Naive thymus-derived CD4-positive, alpha-beta T cell (primary cell): ENCODE measurements at regions not wholly inside any gene's neighbourhood (a gene's known extent, or its start where the extent isn't known, plus 50 kb on each side); places are given as distances from the start of the nearest gene placed in this dataset.

Experiments
- ATAC-seq: fragments of 150-1000 bp; cut with Tn5 transposase; 2 replicates; pipeline ENCODE4 v1.10.0; 2021; ENCODE audit warnings: mild to moderate bottlenecking, moderate library complexity
- CTCF ChIA-PET: fragments of 350-600 bp; sonication (Branson Sonifier 250); formaldehyde crosslinking; loops from one replicate; lab custom pipeline; 2021; ENCODE audit warnings: antibody characterized with exemption; lab: Charles Lee
- POLR2A ChIA-PET: fragments of 350-600 bp; sonication (Branson Sonifier 250); formaldehyde crosslinking; loops from one replicate; lab custom pipeline; 2021; ENCODE audit warnings: antibody characterized with exemption, inconsistent platforms; lab: Charles Lee
- DNase-seq, 9 donors: peaks; one replicate each; pipeline versions ENCODE4 v3.0.0 to v3.0.0-alpha.2; 2020 to 2022; ENCODE audit warnings: mixed read lengths in 1 of 9
- H3K27ac ChIP-seq: one replicate; pipeline ENCODE4 v1.7.0; 2013; ENCODE audit warnings: mild to moderate bottlenecking, low read depth, low read length, moderate library complexity
- H3K27me3 ChIP-seq, 2 donors: one replicate each; pipeline ENCODE4 v1.7.0; 2013; ENCODE audit warnings: low read length in 2 of 2, mild to moderate bottlenecking in 2 of 2, moderate library complexity in 2 of 2; ENCODE audit not compliant: control insufficient read depth in 2 of 2, insufficient read depth in 2 of 2
- H3K36me3 ChIP-seq, 3 experiments: 1 replicate in 2 of 3; 2 replicates in 1 of 3; pipeline ENCODE4 v1.7.0; 2013; ENCODE audit warnings: low read length in 3 of 3, mild to moderate bottlenecking in 3 of 3, moderate library complexity in 1 of 3; ENCODE audit not compliant: insufficient read depth in 3 of 3, control insufficient read depth in 2 of 3
- H3K4me1 ChIP-seq, 2 donors: one replicate each; pipeline ENCODE4 v1.7.0; 2013; ENCODE audit warnings: low read length in 2 of 2, mild to moderate bottlenecking in 2 of 2, moderate library complexity in 1 of 2; ENCODE audit not compliant: control insufficient read depth in 2 of 2, insufficient read depth in 2 of 2
- H3K4me3 ChIP-seq: 2 replicates; pipeline ENCODE4 v1.7.0; 2013; ENCODE audit warnings: mild to moderate bottlenecking, low read length
- H3K9me3 ChIP-seq, 3 experiments: 1 replicate in 2 of 3; 2 replicates in 1 of 3; pipeline ENCODE4 v1.7.0; 2013; ENCODE audit warnings: low read length in 3 of 3; ENCODE audit not compliant: control insufficient read depth in 2 of 3
- H3K27ac Mint-ChIP-seq, 9 donors: one replicate each; pipeline ENCODE4 v1.8.0; 2020 to 2022; ENCODE audit warnings: mixed read lengths in 9 of 9, mild to moderate bottlenecking in 8 of 9, moderate library complexity in 5 of 9, inconsistent platforms in 2 of 9
- H3K27me3 Mint-ChIP-seq, 5 donors: one replicate each; pipeline ENCODE4 v1.8.0; 2021 to 2022; ENCODE audit warnings: mixed read lengths in 5 of 5, mild to moderate bottlenecking in 1 of 5
- H3K36me3 Mint-ChIP-seq, 5 donors: one replicate each; pipeline ENCODE4 v1.8.0; 2020 to 2022; ENCODE audit warnings: mixed read lengths in 5 of 5, mild to moderate bottlenecking in 3 of 5, inconsistent platforms in 1 of 5
- H3K4me1 Mint-ChIP-seq, 7 donors: one replicate each; pipeline ENCODE4 v1.8.0; 2020 to 2022; ENCODE audit warnings: mixed read lengths in 7 of 7, mild to moderate bottlenecking in 3 of 7, inconsistent platforms in 1 of 7
- H3K4me3 Mint-ChIP-seq, 10 donors: one replicate each; pipeline ENCODE4 v1.8.0; 2020 to 2022; ENCODE audit warnings: mild to moderate bottlenecking in 10 of 10, mixed read lengths in 10 of 10, moderate library complexity in 6 of 10, inconsistent platforms in 2 of 10
- H3K9me3 Mint-ChIP-seq, 11 donors: one replicate each; pipeline ENCODE4 v1.8.0; 2020 to 2022; ENCODE audit warnings: mixed read lengths in 11 of 11, mild to moderate bottlenecking in 4 of 11, inconsistent platforms in 1 of 11, moderate library complexity in 1 of 11
- intact Hi-C, 2 donors: fragments of 100-400 bp; cut with micrococcal nuclease; formaldehyde crosslinking; loops; one replicate each; pipeline ENCODE4 v1.15.1; 2023

GRCh38 chr11:109926941-109927340, 166.3 kb upstream of the ZC3H12C start:
- Mint-ChIP-seq H3K27me3 (peaks cover 0 to 6% (median 3%) of the 10 kb centered on the region in 5 donors), H3K9me3 (peaks cover 0 to 7% (median 3%) of the 10 kb centered on the region in 11 donors), H3K27ac (no peak overlapping the region), H3K4me1 (no peaks in the 10 kb centered on the region), H3K4me3 (no peak overlapping the region), H3K36me3 (no peaks in the 10 kb centered on the region)
- CTCF ChIA-PET, result no interaction called here
- ATAC-seq (no peak), DNase-seq (no peak)
- intact Hi-C loops, result no loop called here
- Histone ChIP-seq H3K4me3 (no peak overlapping the region), H3K4me1 (no peaks in the 10 kb centered on the region), H3K27ac (no peak overlapping the region), H3K27me3 (no peaks in the 10 kb centered on the region), H3K9me3 (no peaks in the 10 kb centered on the region), H3K36me3 (no peaks in the 10 kb centered on the region)
- POLR2A ChIA-PET, result no interaction called here

- H3K36me3 ChIP-seq, result no peaks in the 10 kb centered on the region
- peaks cover 0 to 3% (median 0%) of the 10 kb centered on the region in 11 donors for H3K9me3 Mint-ChIP-seq
- POLR2A ChIA-PET, result no interaction called here
- ATAC-seq (no peak), DNase-seq (no peak)
- H3K4me3 Mint-ChIP-seq, result no peak overlapping the region
- H3K4me3 ChIP-seq, result no peak overlapping the region
- H3K27me3 ChIP-seq, result no peaks in the 10 kb centered on the region
- no peak overlapping the region for H3K27ac Mint-ChIP-seq
- no peaks in the 10 kb centered on the region for H3K4me1 ChIP-seq
- no peaks in the 10 kb centered on the region for H3K4me1 Mint-ChIP-seq
- H3K27me3 Mint-ChIP-seq, result peaks cover 0 to 7% (median 4%) of the 10 kb centered on the region in 5 donors
- no peaks in the 10 kb centered on the region for H3K9me3 ChIP-seq
- CTCF ChIA-PET, result no interaction called here
- intact Hi-C loops, result no loop called here
- no peak overlapping the region for H3K27ac ChIP-seq
- no peaks in the 10 kb centered on the region for H3K36me3 Mint-ChIP-seq
Observed at GRCh38 chr11:109929308-109929707, 163.9 kb upstream of the ZC3H12C start.

GRCh38 chr11:109933126-109933525, 160.1 kb upstream of the ZC3H12C start:
- H3K4me3 ChIP-seq, result no peak overlapping the region
- POLR2A ChIA-PET, result no interaction called here
- Mint-ChIP-seq H3K27me3 (peaks cover 4 to 17% (median 5%) of the 10 kb centered on the region in 5 donors), H3K4me3 (no peak overlapping the region), H3K27ac (no peak overlapping the region), H3K9me3 (no peaks in the 10 kb centered on the region), H3K36me3 (no peaks in the 10 kb centered on the region), H3K4me1 (no peaks in the 10 kb centered on the region)
- H3K36me3 ChIP-seq, result no peaks in the 10 kb centered on the region
- no peak for DNase-seq
- intact Hi-C loops, result loop anchor here in 1 of 2 donors (10.0 kb wide), 1 partner anchor 1238 kb away; no protein-coding TSS in a partner anchor
- no peak for ATAC-seq
- H3K27me3 ChIP-seq, result no peaks in the 10 kb centered on the region
- H3K9me3 ChIP-seq, result no peaks in the 10 kb centered on the region
- no peak overlapping the region for H3K27ac ChIP-seq
- CTCF ChIA-PET, result no interaction called here
- no peaks in the 10 kb centered on the region for H3K4me1 ChIP-seq

GRCh38 chr11:109934151-109934550, 159.0 kb upstream of the ZC3H12C start:
- no peaks in the 10 kb centered on the region for H3K9me3 Mint-ChIP-seq
- Histone ChIP-seq H3K4me1 (no peaks in the 10 kb centered on the region), H3K27ac (no peak overlapping the region), H3K36me3 (no peaks in the 10 kb centered on the region), H3K4me3 (no peak overlapping the region), H3K27me3 (no peaks in the 10 kb centered on the region), H3K9me3 (no peaks in the 10 kb centered on the region)
- intact Hi-C loops, result loop anchor here in 1 of 2 donors (10.0 kb wide), 1 partner anchor 1239 kb away; no protein-coding TSS in a partner anchor
- POLR2A ChIA-PET, result no interaction called here
- no peak overlapping the region for H3K27ac Mint-ChIP-seq
- ATAC-seq (no peak), DNase-seq (no peak)
- H3K4me3 Mint-ChIP-seq, result no peak overlapping the region
- H3K27me3 Mint-ChIP-seq, result peaks cover 4 to 17% (median 6%) of the 10 kb centered on the region in 5 donors
- H3K36me3 Mint-ChIP-seq, result no peaks in the 10 kb centered on the region
- CTCF ChIA-PET, result no interaction called here
- H3K4me1 Mint-ChIP-seq, result no peaks in the 10 kb centered on the region

- POLR2A ChIA-PET, result no interaction called here
- ATAC-seq, result no peak
Observed at GRCh38 chr11:109936661-109937180, 156.5 kb upstream of the ZC3H12C start.

DNA sequence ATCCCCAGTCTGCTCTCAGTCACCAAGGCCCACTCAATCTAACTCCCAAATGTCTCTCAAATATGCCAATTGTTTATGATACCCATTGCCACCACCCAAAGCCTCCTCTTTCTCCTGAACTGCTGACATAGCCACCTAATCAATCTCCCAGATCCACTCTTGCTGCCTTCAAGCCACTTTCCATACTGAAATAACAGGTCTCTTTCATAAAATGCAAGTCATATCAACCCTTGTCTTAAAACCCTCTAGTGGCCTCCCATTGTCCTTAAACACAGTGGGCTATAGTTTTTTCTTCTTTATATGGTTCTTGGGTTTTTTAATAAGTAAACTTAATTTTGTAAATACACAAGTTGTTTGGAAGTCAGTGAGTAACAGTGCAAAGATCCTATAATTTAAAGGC, 155.2 kb upstream of the ZC3H12C start:
- ChIA-PET POLR2A (no interaction called here), CTCF (no interaction called here)
- no peaks in the 10 kb centered on the region for H3K36me3 Mint-ChIP-seq
- no peak overlapping the region for H3K4me3 Mint-ChIP-seq
- peaks cover 0 to 1% (median 0%) of the 10 kb centered on the region in 11 donors for H3K9me3 Mint-ChIP-seq
- no peaks in the 10 kb centered on the region for H3K27me3 ChIP-seq
- DNase-seq (no peak), ATAC-seq (no peak)
- no peak overlapping the region for H3K4me3 ChIP-seq
- intact Hi-C loops, result loop anchor here in 1 of 2 donors (2.0 to 10.0 kb wide), 2 partner anchors 85 to 1243 kb away; no protein-coding TSS in a partner anchor
- peaks cover 4 to 21% (median 16%) of the 10 kb centered on the region in 5 donors for H3K27me3 Mint-ChIP-seq
- H3K36me3 ChIP-seq, result no peaks in the 10 kb centered on the region
- no peak overlapping the region for H3K27ac Mint-ChIP-seq
- no peaks in the 10 kb centered on the region for H3K4me1 Mint-ChIP-seq
- no peaks in the 10 kb centered on the region for H3K4me1 ChIP-seq
- no peaks in the 10 kb centered on the region for H3K9me3 ChIP-seq
- H3K27ac ChIP-seq, result no peak overlapping the region

More at GRCh38 chr11:109936661-109937180, 156.5 kb upstream of the ZC3H12C start:
- CTCF ChIA-PET, result no interaction called here
- Mint-ChIP-seq H3K9me3 (peaks cover 0 to 1% (median 0%) of the 10 kb centered on the region in 11 donors), H3K4me1 (no peaks in the 10 kb centered on the region), H3K36me3 (no peaks in the 10 kb centered on the region), H3K27me3 (peaks cover 6 to 21% (median 20%) of the 10 kb centered on the region in 5 donors), H3K27ac (no peak overlapping the region), H3K4me3 (no peak overlapping the region)
- H3K4me1 ChIP-seq, result no peaks in the 10 kb centered on the region
- no peaks in the 10 kb centered on the region for H3K9me3 ChIP-seq
- H3K27me3 ChIP-seq, result no peaks in the 10 kb centered on the region
- intact Hi-C loops, result loop anchor here in 1 of 2 donors (10.0 kb wide), 1 partner anchor 1242 kb away; no protein-coding TSS in a partner anchor
- no peak for DNase-seq
- no peaks in the 10 kb centered on the region for H3K36me3 ChIP-seq
- no peak overlapping the region for H3K27ac ChIP-seq
- H3K4me3 ChIP-seq, result no peak overlapping the region
